Choroid plexus epithelial cell (primary cell): ENCODE measurements at regions not wholly inside any gene's neighbourhood (a gene's known extent, or its start where the extent isn't known, plus 50 kb on each side); places are given as distances from the start of the nearest gene placed in this dataset.

Experiments
- DNase-seq: peaks from one replicate; pipeline ENCODE4 v3.0.0-alpha.2; 2010; ENCODE audit warnings: low read depth
- H3K4me3 ChIP-seq: 2 replicates; pipeline ENCODE4 v1.5.1; 2011; ENCODE audit warnings: low read depth, mild to moderate bottlenecking, control low read depth, low read length, moderate library complexity
- TF ChIP-seq, protein P1 (sequence below): conservative IDR thresholded peaks from 2 replicates; pipeline ENCODE4 v1.5.1; 2011; ENCODE audit warnings: low read depth, mild to moderate bottlenecking, control low read depth, inconsistent platforms, low read length, moderate library complexity

DNA sequence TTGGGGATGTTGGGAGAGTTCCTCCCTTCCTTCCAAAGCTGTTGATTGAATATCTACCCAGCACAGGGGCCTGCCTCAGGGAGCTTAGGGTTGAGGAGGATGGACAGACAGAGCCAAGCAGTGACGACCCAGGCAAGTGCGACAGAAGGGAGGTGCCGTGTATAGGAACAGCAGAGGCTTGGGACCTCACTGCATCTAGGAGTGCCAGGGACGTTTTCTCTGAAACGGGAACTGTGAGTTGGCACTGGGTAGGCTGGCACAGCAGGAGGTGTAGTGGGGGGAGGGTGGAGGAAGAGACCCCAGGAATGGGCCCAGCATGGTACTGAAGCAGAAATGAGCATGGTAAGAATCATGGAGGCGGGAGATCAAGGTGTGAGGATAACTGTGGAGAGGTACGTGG is 55.3 kb upstream of the MGMT start:
- DNase-seq = no peak
- no peak overlapping the region for H3K4me3 ChIP-seq
- TF ChIP-seq, protein P1, sequence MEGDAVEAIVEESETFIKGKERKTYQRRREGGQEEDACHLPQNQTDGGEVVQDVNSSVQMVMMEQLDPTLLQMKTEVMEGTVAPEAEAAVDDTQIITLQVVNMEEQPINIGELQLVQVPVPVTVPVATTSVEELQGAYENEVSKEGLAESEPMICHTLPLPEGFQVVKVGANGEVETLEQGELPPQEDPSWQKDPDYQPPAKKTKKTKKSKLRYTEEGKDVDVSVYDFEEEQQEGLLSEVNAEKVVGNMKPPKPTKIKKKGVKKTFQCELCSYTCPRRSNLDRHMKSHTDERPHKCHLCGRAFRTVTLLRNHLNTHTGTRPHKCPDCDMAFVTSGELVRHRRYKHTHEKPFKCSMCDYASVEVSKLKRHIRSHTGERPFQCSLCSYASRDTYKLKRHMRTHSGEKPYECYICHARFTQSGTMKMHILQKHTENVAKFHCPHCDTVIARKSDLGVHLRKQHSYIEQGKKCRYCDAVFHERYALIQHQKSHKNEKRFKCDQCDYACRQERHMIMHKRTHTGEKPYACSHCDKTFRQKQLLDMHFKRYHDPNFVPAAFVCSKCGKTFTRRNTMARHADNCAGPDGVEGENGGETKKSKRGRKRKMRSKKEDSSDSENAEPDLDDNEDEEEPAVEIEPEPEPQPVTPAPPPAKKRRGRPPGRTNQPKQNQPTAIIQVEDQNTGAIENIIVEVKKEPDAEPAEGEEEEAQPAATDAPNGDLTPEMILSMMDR = no peak

DNA sequence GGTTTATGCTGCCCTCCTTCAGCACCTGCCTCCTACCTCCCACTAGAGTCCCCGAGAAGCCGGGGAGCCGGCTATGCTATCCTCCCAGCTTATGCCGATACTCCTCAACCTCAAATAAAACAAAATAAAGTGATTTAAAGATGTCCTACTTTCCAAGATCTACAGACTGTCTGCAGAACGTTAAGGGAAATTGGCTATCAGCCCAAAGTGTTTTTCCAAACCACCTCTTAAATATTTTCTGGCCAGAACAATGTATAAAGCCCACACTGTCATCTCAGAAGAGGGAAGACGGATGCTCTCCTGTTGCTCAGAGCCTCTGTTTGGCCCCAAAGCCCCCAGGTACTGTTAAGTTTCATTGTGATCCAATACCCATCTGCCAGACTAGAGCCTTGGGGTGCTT is 54.0 kb upstream of the MGMT start:
- no peak overlapping the region for H3K4me3 ChIP-seq
- TF ChIP-seq, protein P1 = no peak
- DNase-seq = no peak

DNA sequence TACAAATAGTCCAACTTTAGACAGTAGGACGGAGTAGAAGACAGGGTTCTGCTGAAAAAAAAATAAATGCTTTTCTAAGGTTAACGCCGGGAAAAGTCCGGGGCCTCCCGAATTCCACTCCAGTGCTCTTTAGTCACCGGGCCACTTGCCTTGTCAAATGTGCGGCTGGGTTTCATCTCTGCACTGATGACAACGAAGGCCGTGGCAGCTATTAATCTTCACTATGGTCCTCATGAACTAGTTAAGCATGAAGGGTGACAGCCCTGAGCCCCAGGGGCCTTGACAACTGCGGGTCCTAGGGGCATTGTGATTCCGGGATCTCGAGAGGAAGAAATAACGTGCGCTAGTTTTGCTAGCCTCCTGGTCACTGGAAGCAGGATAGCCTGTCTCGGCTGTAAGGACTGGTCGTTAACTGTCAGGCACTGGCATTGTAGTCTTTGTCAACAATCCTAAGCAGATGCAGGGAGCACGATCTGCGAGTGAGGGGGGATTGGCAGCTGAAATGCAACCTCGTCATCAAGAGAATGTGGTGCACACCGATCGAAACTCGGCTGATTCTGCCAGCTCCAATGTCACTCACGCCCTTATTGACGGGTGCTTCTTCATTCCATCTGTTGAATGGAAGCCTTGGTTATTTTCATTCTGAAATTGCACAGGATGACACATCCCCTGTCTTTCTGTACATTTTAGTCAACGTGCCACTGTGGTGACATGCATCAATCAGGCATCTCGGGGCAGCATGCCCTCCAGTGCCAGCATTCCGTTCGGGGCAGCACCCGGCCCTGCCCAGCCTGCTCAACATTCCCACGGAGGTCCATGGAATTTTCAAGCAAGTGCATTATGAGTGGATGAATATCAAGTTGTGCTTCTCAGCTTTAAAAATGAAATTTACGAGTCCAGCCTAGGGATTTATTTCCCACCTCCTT is 51.6 kb upstream of the MGMT start:
- no peak overlapping the region for H3K4me3 ChIP-seq
- no peak for DNase-seq
- TF ChIP-seq, protein P1 = no peak

DNA sequence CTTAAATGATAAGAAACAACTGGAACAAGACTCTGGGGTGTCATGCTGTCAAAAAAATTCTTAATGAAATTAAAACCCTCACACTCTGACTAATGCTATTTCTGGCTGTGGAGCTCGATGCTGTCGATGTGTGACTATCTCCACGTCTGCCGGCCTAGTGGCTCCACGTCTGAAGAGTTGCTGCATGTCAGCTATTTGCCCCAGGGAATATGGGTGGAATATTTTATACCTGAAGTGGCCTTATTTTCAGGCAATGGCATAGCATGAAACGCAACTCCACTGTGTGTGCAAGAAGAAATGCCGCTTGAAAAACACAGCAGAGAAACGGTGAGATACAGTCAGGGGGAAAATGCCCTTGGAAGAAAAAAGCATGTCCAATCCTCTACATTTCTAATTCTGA is 50.9 kb upstream of the MGMT start:
- no peak for DNase-seq
- TF ChIP-seq, protein P1 = no peak
- H3K4me3 ChIP-seq = no peak overlapping the region

DNA sequence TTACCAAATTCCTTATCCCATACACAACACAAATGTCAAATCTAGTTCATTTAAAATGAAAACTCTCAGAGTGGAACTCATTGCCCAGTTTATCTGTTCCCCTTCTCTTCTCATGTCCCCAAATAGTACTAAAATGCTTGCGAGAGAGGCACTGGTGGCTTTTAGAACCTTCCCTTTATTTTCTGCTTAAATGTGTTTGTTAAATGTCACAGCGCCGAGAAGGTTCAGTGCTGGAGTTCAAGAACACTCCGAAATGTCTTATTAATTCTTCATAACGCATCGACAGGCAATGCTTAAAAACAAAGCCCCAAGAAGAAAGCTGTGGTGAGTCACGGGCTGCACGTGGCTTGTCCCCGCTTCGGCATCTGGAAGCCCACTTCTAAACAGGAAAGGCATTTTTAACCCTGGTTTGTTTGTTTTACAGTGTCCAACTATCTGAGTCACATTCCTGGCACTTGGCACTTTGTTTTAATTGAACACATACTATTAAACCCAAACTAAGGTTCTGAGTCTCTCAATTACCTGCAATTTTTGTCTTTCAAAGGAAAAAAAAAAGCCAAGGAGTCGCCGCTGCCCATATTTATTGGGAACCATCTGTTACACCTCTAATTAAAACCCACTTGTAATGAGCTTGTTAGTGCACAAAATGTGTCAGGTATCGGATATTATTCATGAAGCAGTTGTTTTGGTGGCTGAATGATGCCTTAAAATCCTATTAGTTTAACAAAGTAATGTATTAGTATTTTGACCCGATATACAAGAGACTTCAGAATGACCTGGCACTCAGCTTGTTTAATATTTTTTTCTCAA is 49.9 kb upstream of the MGMT start:
- H3K4me3 ChIP-seq = no peak overlapping the region
- DNase-seq = no peak
- TF ChIP-seq, protein P1 = no peak
